ENCODE measurements at regions not wholly inside any gene's neighbourhood (a gene's known extent, or its start where the extent isn't known, plus 50 kb on each side); places are given as distances from the start of the nearest gene placed in this dataset.

GRCh38 chr3:68295457-68295856 is 636.9 kb downstream of the TAFA4 start:
- DNase-seq = no peak

- DNase-seq = no peak
Observed at GRCh38 chr3:68290333-68290732, 635.9 kb upstream of the SUCLG2 start.

- no peak for DNase-seq
Observed at GRCh38 chr3:68288085-68288484, 633.7 kb upstream of the SUCLG2 start.

- no peak for DNase-seq
Observed at GRCh38 chr3:68287101-68287500, 632.7 kb upstream of the SUCLG2 start.

GRCh38 chr3:68274286-68274685 is 619.9 kb upstream of the SUCLG2 start:
- no peak for DNase-seq

- DNase-seq = no peak
Observed at GRCh38 chr3:68271145-68271544, 616.7 kb upstream of the SUCLG2 start.

- DNase-seq = no peak
Observed at GRCh38 chr3:68256635-68257223, 602.3 kb upstream of the SUCLG2 start.

GRCh38 chr3:68249265-68249664 is 594.9 kb upstream of the SUCLG2 start:
- peak in 1 of 5 experiments; percentile 4 for DNase-seq

GRCh38 chr3:68242606-68243005 is 588.2 kb upstream of the SUCLG2 start:
- no peak for DNase-seq

- no peak for DNase-seq
Observed at GRCh38 chr3:68239542-68239941, 585.1 kb upstream of the SUCLG2 start.

GRCh38 chr3:68234076-68234780 is 579.8 kb upstream of the SUCLG2 start:
- DNase-seq = no peak

- no peak for DNase-seq
Observed at GRCh38 chr3:68228856-68229255, 574.4 kb upstream of the SUCLG2 start.

- DNase-seq = no peak
Observed at GRCh38 chr3:68220832-68221231, 566.4 kb upstream of the SUCLG2 start.

GRCh38 chr3:68211637-68212036 is 557.2 kb upstream of the SUCLG2 start:
- no peak for DNase-seq

- DNase-seq = no peak
Observed at GRCh38 chr3:68210635-68211034, 556.2 kb upstream of the SUCLG2 start.

- no peak for DNase-seq
Observed at GRCh38 chr3:68207327-68207726, 552.9 kb upstream of the SUCLG2 start.

GRCh38 chr3:68206524-68207117 is 552.2 kb upstream of the SUCLG2 start:
- no peak for DNase-seq

GRCh38 chr3:68186733-68187132 is 532.3 kb upstream of the SUCLG2 start:
- no peak for DNase-seq

- DNase-seq = no peak
Observed at GRCh38 chr3:68176600-68176999, 522.2 kb upstream of the SUCLG2 start.

- no peak for DNase-seq
Observed at GRCh38 chr3:68173012-68173634, 518.7 kb upstream of the SUCLG2 start.

- no peak for DNase-seq
Observed at GRCh38 chr3:68172039-68172438, 517.6 kb upstream of the SUCLG2 start.

- no peak for DNase-seq
Observed at GRCh38 chr3:68163968-68164367, 509.6 kb upstream of the SUCLG2 start.

- no peak for DNase-seq
Observed at GRCh38 chr3:68163062-68163461, 508.6 kb upstream of the SUCLG2 start.

- no peak for DNase-seq
Observed at GRCh38 chr3:68162644-68163043, 508.2 kb upstream of the SUCLG2 start.

Data from T-helper 2 cell (primary cell).